Smooth muscle cell (in vitro differentiated cells): ENCODE measurements at regions not wholly inside any gene's neighbourhood (a gene's known extent, or its start where the extent isn't known, plus 50 kb on each side); places are given as distances from the start of the nearest gene placed in this dataset.

Experiments used
- DNase-seq: peaks from one replicate; lab custom pipeline; 2025; ENCODE audit not compliant: unreplicated experiment; lab: John Stamatoyannopoulos, UW
- H2AFZ ChIP-seq: fragments of 200-600 bp; sonication (generic); 2 replicates; pipeline ENCODE4 v1.6.0; 2016; ENCODE audit warnings: antibody characterized with exemption, low read depth, mild to moderate bottlenecking
- H3F3A ChIP-seq: fragments of 200-600 bp; sonication (generic); 2 replicates; pipeline ENCODE4 v1.6.0; 2017; ENCODE audit warnings: antibody characterized with exemption, low read depth
- H3K27ac ChIP-seq: fragments of 200-600 bp; sonication (generic); 2 replicates; pipeline ENCODE4 v1.5.1; 2016; ENCODE audit warnings: low read depth, mild to moderate bottlenecking
- H3K27me3 ChIP-seq: fragments of 200-600 bp; sonication (generic); 2 replicates; pipeline ENCODE4 v1.6.1; 2016; ENCODE audit warnings: low read depth, mild to moderate bottlenecking
- H3K36me3 ChIP-seq: fragments of 200-600 bp; sonication (generic); 2 replicates; pipeline ENCODE4 v1.5.1; 2016; ENCODE audit warnings: low read depth
- H3K4me1 ChIP-seq: fragments of 200-600 bp; sonication (generic); 2 replicates; pipeline ENCODE4 v1.5.1; 2016; ENCODE audit warnings: low read depth
- H3K4me2 ChIP-seq: fragments of 200-600 bp; sonication (generic); 2 replicates; pipeline ENCODE4 v1.6.0; 2016; ENCODE audit warnings: mild to moderate bottlenecking
- H3K4me3 ChIP-seq: fragments of 200-600 bp; sonication (generic); 2 replicates; pipeline ENCODE4 v1.5.1; 2016; ENCODE audit warnings: mild to moderate bottlenecking
- H3K79me2 ChIP-seq: fragments of 200-600 bp; sonication (generic); 2 replicates; pipeline ENCODE4 v1.6.0; 2016; ENCODE audit warnings: low read depth, mild to moderate bottlenecking
- H3K9ac ChIP-seq: fragments of 200-600 bp; sonication (generic); 2 replicates; pipeline ENCODE4 v1.6.0; 2016; ENCODE audit warnings: low read depth
- H3K9me3 ChIP-seq: fragments of 200-600 bp; sonication (generic); replicated peaks from 2 replicates; pipeline ENCODE4 v1.5.1; 2016; ENCODE audit warnings: low read depth
- H4K20me1 ChIP-seq: fragments of 200-600 bp; sonication (generic); 2 replicates; pipeline ENCODE4 v1.6.0; 2016; ENCODE audit warnings: low read depth
- WGBS: methylation state at CpG from one replicate; pipeline ENCODE4 v1.1.7; 2016; ENCODE audit warnings: low lambda C conversion rate; 5-methylcytosine and 5-hydroxymethylcytosine counted together
- TF ChIP-seq, protein P1 (sequence below): fragments of 200-600 bp; sonication (generic); IDR thresholded peaks from 2 replicates; pipeline ENCODE4 v1.5.1; 2017; ENCODE audit warnings: borderline replicate concordance, mild to moderate bottlenecking, antibody characterized with exemption; ENCODE audit not compliant: insufficient read depth, poor library complexity, severe bottlenecking

DNA sequence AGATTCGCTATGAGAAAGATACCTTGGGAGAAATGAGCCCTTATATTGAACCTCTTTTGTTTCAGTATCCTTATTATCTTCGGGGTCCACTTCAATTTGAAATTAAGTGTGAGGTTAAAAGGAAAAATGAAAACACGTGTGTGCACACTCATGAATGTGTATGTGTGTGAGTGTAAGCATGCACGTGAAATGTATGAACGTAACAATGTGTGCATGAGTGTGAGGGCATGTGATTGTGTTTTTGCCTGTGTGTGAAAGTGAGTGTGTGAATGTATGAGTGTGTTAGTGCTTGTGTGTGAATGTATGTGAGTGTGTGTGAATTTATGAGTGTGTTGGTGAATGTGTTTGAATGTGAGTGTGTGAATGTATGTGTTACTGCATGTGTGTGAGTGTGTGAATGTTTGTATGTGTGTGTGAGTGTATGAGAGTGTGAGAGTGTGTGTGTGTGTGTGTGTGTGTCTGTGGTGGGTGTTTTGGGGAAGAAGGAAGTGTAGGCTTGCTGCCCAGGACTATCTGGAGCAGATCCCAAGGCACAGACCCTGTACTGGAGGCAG lies 224.0 kb upstream of the CDH13 start:
- Histone ChIP-seq H3K27ac (no peak overlapping the region), H3K36me3 (no peaks in the 10 kb centered on the region), H3K79me2 (no peaks in the 10 kb centered on the region), H4K20me1 (no peaks in the 10 kb centered on the region), H3K4me1 (no peaks in the 10 kb centered on the region), H3K9me3 (no peaks in the 10 kb centered on the region), H3K9ac (no peak overlapping the region), H2AFZ (no peak overlapping the region), H3K4me3 (no peak overlapping the region), H3K27me3 (peaks cover 20% of the 10 kb centered on the region), H3F3A (no peaks in the 10 kb centered on the region), H3K4me2 (no peak overlapping the region)
- TF ChIP-seq, protein P1, sequence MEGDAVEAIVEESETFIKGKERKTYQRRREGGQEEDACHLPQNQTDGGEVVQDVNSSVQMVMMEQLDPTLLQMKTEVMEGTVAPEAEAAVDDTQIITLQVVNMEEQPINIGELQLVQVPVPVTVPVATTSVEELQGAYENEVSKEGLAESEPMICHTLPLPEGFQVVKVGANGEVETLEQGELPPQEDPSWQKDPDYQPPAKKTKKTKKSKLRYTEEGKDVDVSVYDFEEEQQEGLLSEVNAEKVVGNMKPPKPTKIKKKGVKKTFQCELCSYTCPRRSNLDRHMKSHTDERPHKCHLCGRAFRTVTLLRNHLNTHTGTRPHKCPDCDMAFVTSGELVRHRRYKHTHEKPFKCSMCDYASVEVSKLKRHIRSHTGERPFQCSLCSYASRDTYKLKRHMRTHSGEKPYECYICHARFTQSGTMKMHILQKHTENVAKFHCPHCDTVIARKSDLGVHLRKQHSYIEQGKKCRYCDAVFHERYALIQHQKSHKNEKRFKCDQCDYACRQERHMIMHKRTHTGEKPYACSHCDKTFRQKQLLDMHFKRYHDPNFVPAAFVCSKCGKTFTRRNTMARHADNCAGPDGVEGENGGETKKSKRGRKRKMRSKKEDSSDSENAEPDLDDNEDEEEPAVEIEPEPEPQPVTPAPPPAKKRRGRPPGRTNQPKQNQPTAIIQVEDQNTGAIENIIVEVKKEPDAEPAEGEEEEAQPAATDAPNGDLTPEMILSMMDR: no peak
- WGBS: 91% methylated on average over 5 of the region's 5 CpGs
- no peak for DNase-seq

- no peaks in the 10 kb centered on the region for H3K4me1 ChIP-seq
- H3K79me2 ChIP-seq: no peaks in the 10 kb centered on the region
- H3K27me3 ChIP-seq: peaks cover 35% of the 10 kb centered on the region
- H2AFZ ChIP-seq: no peak overlapping the region
- no peak overlapping the region for H3K4me2 ChIP-seq
- H3K9me3 ChIP-seq: no peaks in the 10 kb centered on the region
- no peak overlapping the region for H3K27ac ChIP-seq
- H3K4me3 ChIP-seq: no peak overlapping the region
- WGBS: 69% methylated on average over 8 of the region's 8 CpGs
- no peak overlapping the region for H3K9ac ChIP-seq
- H3F3A ChIP-seq: no peaks in the 10 kb centered on the region
- TF ChIP-seq, protein P1: no peak
- H4K20me1 ChIP-seq: no peaks in the 10 kb centered on the region
- no peak for DNase-seq
- H3K36me3 ChIP-seq: no peaks in the 10 kb centered on the region
Observed at GRCh38 chr16:82400046-82400445, 226.7 kb upstream of the CDH13 start.

DNA sequence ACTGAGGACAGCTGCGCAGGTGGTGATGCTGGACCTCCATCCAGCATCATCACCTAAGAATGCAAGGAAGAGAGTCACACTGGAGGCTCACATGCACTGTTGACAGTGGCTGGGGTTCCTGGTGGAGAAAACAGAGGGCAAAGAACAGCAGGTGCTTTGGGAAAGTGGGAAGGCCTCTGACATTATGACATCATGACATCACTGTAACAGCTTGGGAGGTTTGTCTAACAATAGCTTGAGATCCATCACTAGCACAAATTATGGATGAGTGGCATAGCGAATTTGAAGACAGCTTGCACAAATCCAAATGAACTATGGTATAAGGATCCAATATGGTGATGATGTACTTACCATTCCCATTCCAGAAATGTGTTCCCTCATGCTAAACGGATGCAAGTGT lies 226.5 kb upstream of the MPHOSPH6 start:
- Histone ChIP-seq H3K36me3 (no peaks in the 10 kb centered on the region), H3K9me3 (no peaks in the 10 kb centered on the region), H3K4me2 (no peak overlapping the region), H3K27me3 (peaks cover 64% of the 10 kb centered on the region), H3K4me1 (no peaks in the 10 kb centered on the region), H3K9ac (no peak overlapping the region), H3K4me3 (no peak overlapping the region), H3K27ac (no peak overlapping the region), H3F3A (no peaks in the 10 kb centered on the region), H4K20me1 (no peaks in the 10 kb centered on the region), H3K79me2 (no peaks in the 10 kb centered on the region), H2AFZ (no peak overlapping the region)
- TF ChIP-seq, protein P1: no peak
- no peak for DNase-seq
- WGBS: 86% methylated on average over 3 of the region's 3 CpGs

GRCh38 chr16:82395212-82395611 lies 225.2 kb upstream of the MPHOSPH6 start:
- H3F3A ChIP-seq: no peaks in the 10 kb centered on the region
- DNase-seq: no peak
- H3K36me3 ChIP-seq: no peaks in the 10 kb centered on the region
- no peaks in the 10 kb centered on the region for H3K4me1 ChIP-seq
- no peak overlapping the region for H3K4me2 ChIP-seq
- TF ChIP-seq, protein P1: no peak
- H3K27me3 ChIP-seq: peaks cover 73% of the 10 kb centered on the region
- H2AFZ ChIP-seq: no peak overlapping the region
- no peaks in the 10 kb centered on the region for H4K20me1 ChIP-seq
- no peaks in the 10 kb centered on the region for H3K9me3 ChIP-seq
- H3K9ac ChIP-seq: no peak overlapping the region
- H3K4me3 ChIP-seq: no peak overlapping the region
- no peaks in the 10 kb centered on the region for H3K79me2 ChIP-seq
- no peak overlapping the region for H3K27ac ChIP-seq
